Ectodermal cell (in vitro differentiated cells): ENCODE measurements at regions not wholly inside any gene's neighbourhood (a gene's known extent, or its start where the extent isn't known, plus 50 kb on each side); places are given as distances from the start of the nearest gene placed in this dataset.
"Not testable (repeated sequence)": the region's sequence is repeated elsewhere in the genome, so short reads cannot be mapped to it uniquely, and the experiment has no call there.

Source experiments
- H3K27ac ChIP-seq: 2 replicates; pipeline ENCODE4 v1.7.0; 2013; ENCODE audit warnings: mild to moderate bottlenecking, low read depth, low read length; ENCODE audit not compliant: insufficient read depth, poor library complexity, severe bottlenecking
- H3K27me3 ChIP-seq: 2 replicates; pipeline ENCODE4 v1.7.0; 2013; ENCODE audit warnings: mild to moderate bottlenecking, low read length; ENCODE audit not compliant: insufficient read depth, control insufficient read depth, poor library complexity, severe bottlenecking
- H3K36me3 ChIP-seq: one replicate; pipeline ENCODE4 v1.7.0; 2013; ENCODE audit warnings: low read length; ENCODE audit not compliant: control insufficient read depth, insufficient read depth
- H3K4me1 ChIP-seq: one replicate; pipeline ENCODE4 v1.7.0; 2013; ENCODE audit warnings: low read length; ENCODE audit not compliant: control insufficient read depth, insufficient read depth
- H3K4me3 ChIP-seq: 2 replicates; pipeline ENCODE4 v1.7.0; 2013; ENCODE audit warnings: low read depth, low read length, control low read depth; ENCODE audit not compliant: insufficient read depth
- H3K9me3 ChIP-seq: 2 replicates; pipeline ENCODE4 v1.7.0; 2013; ENCODE audit warnings: mild to moderate bottlenecking, low read length, moderate library complexity; ENCODE audit not compliant: control insufficient read depth
- WGBS, 2 experiments: methylation state at CpG; one replicate each; pipeline ENCODE4 v1.1.7; 2013; ENCODE audit warnings: missing lambda C conversion rate in 2 of 2; 5-methylcytosine and 5-hydroxymethylcytosine counted together

- Histone ChIP-seq H3K4me3 (no peak overlapping the region), H3K36me3 (no peaks in the 10 kb centered on the region), H3K4me1 (no peaks in the 10 kb centered on the region), H3K9me3 (no peaks in the 10 kb centered on the region), H3K27me3 (no peaks in the 10 kb centered on the region), H3K27ac (no peak overlapping the region)
Measured at GRCh38 chr10:57894361-57894760, 373.3 kb downstream of the IPMK start.

- H3K4me1 ChIP-seq: no peaks in the 10 kb centered on the region
- WGBS, 2 experiments: 95 to 96% methylated on average over 7 of the region's 7 CpGs
- no peaks in the 10 kb centered on the region for H3K9me3 ChIP-seq
- H3K4me3 ChIP-seq: no peak overlapping the region
- H3K27me3 ChIP-seq: no peaks in the 10 kb centered on the region
- no peaks in the 10 kb centered on the region for H3K36me3 ChIP-seq
- H3K27ac ChIP-seq: no peak overlapping the region
Measured at GRCh38 chr10:57891201-57892006, 376.3 kb downstream of the IPMK start.

DNA sequence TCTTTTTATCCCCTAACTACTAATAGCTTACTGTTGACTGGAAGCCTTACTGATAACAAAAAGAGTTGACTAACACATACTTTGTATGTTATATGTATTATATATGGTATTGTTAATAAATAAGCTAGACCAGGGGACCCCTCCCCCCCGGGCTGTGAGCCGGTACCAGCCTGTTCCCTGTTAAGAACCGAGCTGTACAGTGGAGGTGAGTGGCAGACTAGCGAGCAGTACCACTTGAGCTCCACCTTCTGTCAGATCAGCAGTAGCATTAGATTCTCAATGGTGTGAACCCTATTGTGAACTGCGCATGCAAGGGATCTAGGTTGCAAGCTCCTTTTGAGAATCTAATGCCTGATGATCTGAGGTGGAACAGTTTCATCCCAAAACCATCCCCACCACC lies 377.0 kb downstream of the IPMK start:
- Histone ChIP-seq H3K9me3 (no peaks in the 10 kb centered on the region), H3K4me1 (no peaks in the 10 kb centered on the region), H3K4me3 (no peak overlapping the region), H3K27ac (no peak overlapping the region), H3K27me3 (no peaks in the 10 kb centered on the region), H3K36me3 (no peaks in the 10 kb centered on the region)
- 93 to 98% methylated on average over 5 of the region's 5 CpGs for WGBS, 2 experiments

- H3K9me3 ChIP-seq, H3K27ac ChIP-seq, H3K36me3 ChIP-seq, H3K27me3 ChIP-seq, H3K4me1 ChIP-seq, H3K4me3 ChIP-seq: not testable (repeated sequence)
- WGBS, 2 experiments: 92 to 94% methylated on average over 5 of the region's 5 CpGs
Measured at GRCh38 chr10:57885618-57885968, 382.1 kb downstream of the IPMK start.

DNA sequence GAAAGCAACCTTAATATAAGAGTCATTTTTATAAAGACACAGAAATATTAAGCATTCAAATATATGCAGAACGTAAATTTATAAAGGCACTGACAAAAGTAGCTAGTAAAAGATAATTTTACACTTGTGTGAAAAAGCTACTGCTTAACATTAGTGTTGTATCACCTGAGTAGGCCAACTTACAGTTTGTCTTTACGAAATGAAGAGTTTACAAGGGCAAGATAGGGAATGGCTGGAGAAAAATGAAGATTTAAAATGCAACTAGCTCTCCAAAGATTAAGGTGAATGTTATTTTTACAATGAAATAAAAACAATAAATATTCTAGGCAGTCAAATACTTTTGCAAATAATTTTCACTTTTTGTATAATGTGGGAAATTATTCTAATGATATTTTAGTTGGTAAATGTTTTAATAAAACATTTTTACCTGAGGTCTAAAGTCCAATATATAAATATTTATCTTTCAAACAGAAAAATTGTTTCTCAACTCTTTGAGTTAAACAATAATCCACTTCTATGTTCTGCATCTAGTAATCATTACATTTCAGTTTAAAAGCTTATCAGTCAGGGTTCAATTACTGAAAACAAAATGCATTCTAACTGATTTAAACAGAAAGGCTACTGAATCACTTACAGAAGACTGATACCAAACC lies 382.6 kb downstream of the IPMK start:
- no peaks in the 10 kb centered on the region for H3K9me3 ChIP-seq
- no peaks in the 10 kb centered on the region for H3K4me1 ChIP-seq
- H3K27ac ChIP-seq: no peak overlapping the region
- no peak overlapping the region for H3K4me3 ChIP-seq
- WGBS, 2 experiments: 86 to 100% methylated on average over 1 to 2 of the region's 2 CpGs
- H3K36me3 ChIP-seq: no peaks in the 10 kb centered on the region
- H3K27me3 ChIP-seq: no peaks in the 10 kb centered on the region

DNA sequence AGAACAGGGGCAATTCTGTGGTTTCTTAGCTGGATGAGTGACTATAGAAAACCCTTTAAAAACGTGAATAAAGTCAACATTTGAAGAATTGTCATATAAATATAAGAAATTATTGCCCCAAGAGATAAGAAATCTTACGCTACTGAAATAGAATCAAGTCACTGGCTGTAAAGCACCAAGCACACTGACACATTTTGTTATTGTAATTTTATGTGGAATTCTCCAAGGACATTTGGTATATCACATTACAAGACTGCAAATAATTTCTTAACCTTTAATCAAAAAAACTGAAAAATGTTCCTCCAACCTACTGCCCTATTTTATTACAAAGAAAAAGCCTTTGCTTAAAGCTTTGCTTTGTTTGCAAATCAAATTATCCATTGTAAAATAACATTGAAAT lies 383.3 kb downstream of the IPMK start:
- H3K36me3 ChIP-seq: no peaks in the 10 kb centered on the region
- H3K27ac ChIP-seq: no peak overlapping the region
- H3K4me1 ChIP-seq: no peaks in the 10 kb centered on the region
- no peak overlapping the region for H3K4me3 ChIP-seq
- H3K27me3 ChIP-seq: no peaks in the 10 kb centered on the region
- H3K9me3 ChIP-seq: no peaks in the 10 kb centered on the region
- 85% methylated on average over 2 of the region's 2 CpGs; no CpG with 5 or more reads in 1 of the 2 experiments for WGBS, 2 experiments

- H3K4me3 ChIP-seq: no peak overlapping the region
- no peaks in the 10 kb centered on the region for H3K36me3 ChIP-seq
- H3K9me3 ChIP-seq: no peaks in the 10 kb centered on the region
- 100% methylated on average over 1 of the region's 1 CpG for WGBS, 2 experiments
- H3K27ac ChIP-seq: no peak overlapping the region
- no peaks in the 10 kb centered on the region for H3K4me1 ChIP-seq
- no peaks in the 10 kb centered on the region for H3K27me3 ChIP-seq
Measured at GRCh38 chr10:57880446-57881227, 387.1 kb downstream of the IPMK start.

DNA sequence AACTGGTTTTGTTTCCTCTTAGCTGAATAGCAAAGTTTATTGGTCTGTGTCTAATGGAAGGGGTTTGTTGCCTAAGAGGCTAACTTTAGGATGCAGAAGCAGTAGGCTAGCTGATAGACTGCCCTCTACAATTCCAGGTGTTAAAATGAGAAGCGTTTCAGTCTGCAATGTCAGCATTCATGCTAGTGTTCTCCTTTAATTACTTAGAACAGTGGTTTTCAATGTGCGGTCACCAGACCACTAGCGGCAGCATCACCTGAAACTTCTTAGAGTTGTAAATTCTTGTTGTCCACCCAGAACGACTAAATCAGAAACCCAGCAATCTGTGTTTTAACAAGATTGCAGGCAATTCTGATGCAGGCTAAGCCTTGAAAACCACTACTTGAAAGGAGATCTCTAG lies 392.9 kb downstream of the IPMK start:
- H3K27me3 ChIP-seq: no peaks in the 10 kb centered on the region
- WGBS, 2 experiments: 90% methylated on average over 4 of the region's 4 CpGs

DNA sequence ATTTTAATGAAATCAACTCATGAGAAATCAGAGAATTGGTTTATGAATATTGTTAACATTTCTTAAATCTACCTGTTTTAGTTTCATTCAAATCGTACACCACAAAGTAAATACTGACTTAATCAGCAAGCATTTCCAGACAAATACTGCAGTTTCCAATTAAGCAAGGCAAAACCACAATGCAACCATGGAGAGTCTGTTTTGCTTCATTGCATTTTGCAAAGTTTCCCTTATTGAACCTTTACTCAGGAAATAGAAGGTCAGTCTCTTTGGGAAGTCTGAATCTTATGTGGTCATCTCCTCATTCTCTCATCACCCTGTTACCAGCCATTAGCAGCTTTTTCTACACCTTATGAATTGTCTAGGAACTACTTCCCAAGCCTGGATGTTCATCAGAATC lies 400.5 kb downstream of the IPMK start:
- no peaks in the 10 kb centered on the region for H3K36me3 ChIP-seq
- H3K27me3 ChIP-seq: no peaks in the 10 kb centered on the region
- WGBS, 2 experiments: 39 to 41% methylated on average over 1 of the region's 1 CpG

More for the DNA sequence above, 392.9 kb downstream of the IPMK start:
- Histone ChIP-seq H3K36me3 (no peaks in the 10 kb centered on the region), H3K27ac (no peak overlapping the region), H3K4me3 (no peak overlapping the region), H3K4me1 (no peaks in the 10 kb centered on the region), H3K9me3 (no peaks in the 10 kb centered on the region)

More for the DNA sequence above, 400.5 kb downstream of the IPMK start:
- H3K9me3 ChIP-seq: peaks cover 2% of the 10 kb centered on the region
- H3K4me3 ChIP-seq: no peak overlapping the region
- no peaks in the 10 kb centered on the region for H3K4me1 ChIP-seq
- no peak overlapping the region for H3K27ac ChIP-seq
